Lung (tissue), 11 donors: ENCODE measurements at regions not wholly inside any gene's neighbourhood (a gene's known extent, or its start where the extent isn't known, plus 50 kb on each side); places are given as distances from the start of the nearest gene placed in this dataset.
"Not testable (repeated sequence)": the region's sequence is repeated elsewhere in the genome, so short reads cannot be mapped to it uniquely, and the experiment has no call there.

Experiments used
- ATAC-seq: fragments of 200-7000 bp; cut with Tn5 transposase; one replicate; pipeline ENCODE4 v1.9.1; 2020; ENCODE audit warnings: moderate number of reproducible peaks; ENCODE audit not compliant: insufficient read depth, low FRiP score
- DNase-seq, 3 donors: peaks; one replicate each; pipeline ENCODE4 v3.0.0-alpha.2; 2013 to 2017
- H3K27ac ChIP-seq, 2 donors: one replicate each; pipeline ENCODE4 v1.5.1; 2013; ENCODE audit warnings: mild to moderate bottlenecking in 2 of 2, moderate library complexity in 2 of 2, control low read depth in 1 of 2, inconsistent platforms in 1 of 2, low read depth in 1 of 2, low read length in 1 of 2
- H3K27me3 ChIP-seq, 3 donors: one replicate each; pipeline ENCODE4 v1.5.1; 2013; ENCODE audit warnings: low read length in 2 of 3; ENCODE audit not compliant: control insufficient read depth in 3 of 3, insufficient read depth in 3 of 3
- H3K36me3 ChIP-seq, 4 donors: one replicate each; pipeline ENCODE4 v1.5.1; 2013; ENCODE audit warnings: low read length in 4 of 4, mild to moderate bottlenecking in 1 of 4, moderate library complexity in 1 of 4; ENCODE audit not compliant: control insufficient read depth in 4 of 4, insufficient read depth in 4 of 4
- H3K4me1 ChIP-seq, 5 donors: one replicate each; pipeline ENCODE4 v1.5.1; 2013; ENCODE audit warnings: low read length in 5 of 5, mild to moderate bottlenecking in 2 of 5, moderate library complexity in 1 of 5; ENCODE audit not compliant: control insufficient read depth in 5 of 5, insufficient read depth in 5 of 5
- H3K4me3 ChIP-seq: one replicate; pipeline ENCODE4 v1.5.1; 2013; ENCODE audit warnings: mild to moderate bottlenecking, control low read depth, moderate library complexity
- H3K9ac ChIP-seq, 2 donors: one replicate each; pipeline ENCODE4 v1.5.1; 2013; ENCODE audit warnings: low read length in 2 of 2, control low read depth in 1 of 2; ENCODE audit not compliant: insufficient read depth in 1 of 2
- H3K9me3 ChIP-seq, 4 donors: one replicate each; pipeline ENCODE4 v1.5.1; 2013; ENCODE audit warnings: low read length in 3 of 4, mild to moderate bottlenecking in 1 of 4, moderate library complexity in 1 of 4; ENCODE audit not compliant: control insufficient read depth in 4 of 4, insufficient read depth in 3 of 4
- WGBS, 2 donors: extraction: QIAGEN DNeasy Blood & Tissue Kit; methylation state at CpG; one replicate each; pipeline ENCODE4 v1.1.7; 2013; 5-methylcytosine and 5-hydroxymethylcytosine counted together
- TF ChIP-seq, protein P1 (sequence below): IDR thresholded peaks from 2 replicates; pipeline ENCODE4 v1.5.1; 2012; ENCODE audit warnings: mild to moderate bottlenecking; ENCODE audit errors: control extremely low read depth, extremely low read depth
- donor health status: control.
- donor health status: control.
- donor health status: Bipolar disorder and iron deficiency.
- donor health status: healthy.
- donor health status: DM: yes; HTN: yes; CAD: no.

DNA sequence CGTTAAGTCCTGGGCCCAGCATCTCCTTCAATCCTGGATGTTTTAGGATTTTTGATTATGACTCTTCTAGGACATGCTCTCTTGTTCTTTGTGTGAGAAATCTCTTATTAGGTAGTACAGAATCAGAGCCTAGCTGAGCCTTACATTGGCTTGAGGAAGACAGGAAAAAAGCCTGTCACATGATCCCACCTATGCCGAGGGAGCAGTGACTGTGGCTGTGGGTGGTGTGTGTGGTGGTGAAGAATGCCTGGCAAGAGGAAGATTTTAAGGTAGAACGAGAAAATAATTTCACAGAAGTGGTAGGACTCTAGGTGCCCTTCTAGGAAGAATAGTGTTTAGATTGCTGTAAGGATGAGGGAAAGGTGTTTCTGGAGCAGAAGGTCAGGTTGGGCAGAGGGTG is 449.5 kb upstream of the PROX1 start:
- no peak overlapping the region for H3K9ac ChIP-seq
- H3K4me3 ChIP-seq = no peak overlapping the region
- H3K27ac ChIP-seq = no peak overlapping the region
- ATAC-seq (no peak), DNase-seq (no peak)
- WGBS, 2 donors = 69 to 73% methylated on average over 3 of the region's 3 CpGs
- H3K27me3 ChIP-seq = no peaks in the 10 kb centered on the region
- H3K4me1 ChIP-seq = no peaks in the 10 kb centered on the region
- peaks cover 0 to 3% (median 0%) of the 10 kb centered on the region in 4 donors for H3K9me3 ChIP-seq
- H3K36me3 ChIP-seq = no peaks in the 10 kb centered on the region
- TF ChIP-seq, protein P1, sequence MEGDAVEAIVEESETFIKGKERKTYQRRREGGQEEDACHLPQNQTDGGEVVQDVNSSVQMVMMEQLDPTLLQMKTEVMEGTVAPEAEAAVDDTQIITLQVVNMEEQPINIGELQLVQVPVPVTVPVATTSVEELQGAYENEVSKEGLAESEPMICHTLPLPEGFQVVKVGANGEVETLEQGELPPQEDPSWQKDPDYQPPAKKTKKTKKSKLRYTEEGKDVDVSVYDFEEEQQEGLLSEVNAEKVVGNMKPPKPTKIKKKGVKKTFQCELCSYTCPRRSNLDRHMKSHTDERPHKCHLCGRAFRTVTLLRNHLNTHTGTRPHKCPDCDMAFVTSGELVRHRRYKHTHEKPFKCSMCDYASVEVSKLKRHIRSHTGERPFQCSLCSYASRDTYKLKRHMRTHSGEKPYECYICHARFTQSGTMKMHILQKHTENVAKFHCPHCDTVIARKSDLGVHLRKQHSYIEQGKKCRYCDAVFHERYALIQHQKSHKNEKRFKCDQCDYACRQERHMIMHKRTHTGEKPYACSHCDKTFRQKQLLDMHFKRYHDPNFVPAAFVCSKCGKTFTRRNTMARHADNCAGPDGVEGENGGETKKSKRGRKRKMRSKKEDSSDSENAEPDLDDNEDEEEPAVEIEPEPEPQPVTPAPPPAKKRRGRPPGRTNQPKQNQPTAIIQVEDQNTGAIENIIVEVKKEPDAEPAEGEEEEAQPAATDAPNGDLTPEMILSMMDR = no peak

DNA sequence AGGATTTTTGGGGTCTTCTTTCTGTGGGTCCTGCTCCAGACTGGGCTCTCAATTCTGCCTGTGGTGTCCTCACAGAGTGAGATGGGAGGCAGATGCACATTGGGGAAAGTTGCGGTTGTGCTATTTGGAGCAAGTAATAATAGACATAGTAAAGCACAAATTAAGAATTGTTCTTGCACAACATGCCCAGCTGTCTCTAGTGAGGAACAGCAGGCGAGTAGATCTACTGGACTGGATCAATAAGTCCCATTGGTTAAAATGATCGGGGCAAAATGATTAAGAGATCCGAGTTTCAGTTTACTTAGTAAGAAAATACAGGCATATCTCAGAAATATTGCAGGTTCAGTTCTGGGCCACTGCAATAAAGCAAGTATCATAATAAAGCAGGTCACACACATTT is 448.3 kb upstream of the PROX1 start:
- no peak overlapping the region for H3K27ac ChIP-seq
- no peak overlapping the region for H3K4me3 ChIP-seq
- H3K27me3 ChIP-seq = no peaks in the 10 kb centered on the region
- TF ChIP-seq, protein P1 = no peak
- DNase-seq (no peak), ATAC-seq (no peak)
- WGBS, 2 donors = 85 to 89% methylated on average over 4 of the region's 4 CpGs
- H3K9ac ChIP-seq = no peak overlapping the region
- H3K4me1 ChIP-seq = peaks cover 0 to 1% (median 0%) of the 10 kb centered on the region in 5 donors
- H3K36me3 ChIP-seq = no peaks in the 10 kb centered on the region
- peaks cover 0 to 3% (median 0%) of the 10 kb centered on the region in 4 donors for H3K9me3 ChIP-seq

DNA sequence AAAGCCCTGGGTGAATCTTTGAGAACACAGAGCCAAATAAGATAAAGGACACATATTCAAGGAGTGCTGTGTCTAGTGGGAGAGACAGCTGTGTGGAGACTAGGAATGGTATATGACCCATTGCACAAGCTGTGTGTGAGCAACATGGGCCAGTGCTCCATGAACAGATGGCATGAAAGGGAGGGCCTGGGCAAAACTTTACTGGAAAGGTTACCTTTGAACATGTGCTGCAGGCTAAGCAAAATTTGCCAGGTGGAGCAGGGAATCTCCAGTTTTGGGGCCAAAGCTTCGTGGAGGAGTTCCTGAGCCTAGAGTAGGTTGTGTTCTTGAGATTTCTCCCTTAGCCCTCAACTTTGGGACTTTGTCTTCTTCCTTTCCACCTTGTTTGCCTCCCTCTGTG is 446.1 kb upstream of the PROX1 start:
- WGBS, 2 donors = 0 to 25% methylated on average over 1 of the region's 1 CpG
- no peak for ATAC-seq
- Histone ChIP-seq H3K36me3 (no peaks in the 10 kb centered on the region), H3K4me1 (peaks cover 0 to 1% (median 0%) of the 10 kb centered on the region in 5 donors), H3K27me3 (no peaks in the 10 kb centered on the region), H3K9ac (no peak overlapping the region), H3K4me3 (no peak overlapping the region), H3K27ac (no peak overlapping the region), H3K9me3 (no peaks in the 10 kb centered on the region)
- DNase-seq = no peak
- TF ChIP-seq, protein P1 = no peak

DNA sequence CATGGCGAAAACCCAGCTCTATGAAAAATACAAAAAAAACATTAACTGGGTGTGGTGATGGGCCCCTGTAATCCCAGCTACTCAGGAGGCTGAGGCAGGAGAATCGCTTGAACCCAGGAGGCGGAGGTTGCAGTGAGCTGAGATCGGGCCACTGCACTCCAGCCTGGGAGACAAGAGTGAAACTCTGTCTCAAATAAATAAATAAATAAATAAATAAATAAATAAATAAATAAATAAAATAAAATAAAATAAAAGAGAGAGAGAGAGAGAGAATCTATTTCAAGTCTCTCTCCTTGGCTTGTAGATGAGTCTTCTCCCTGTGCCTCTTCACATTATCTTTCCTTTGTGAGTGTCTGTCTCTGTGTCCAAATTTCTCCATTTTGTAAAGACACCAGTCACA is 442.6 kb upstream of the PROX1 start:
- not testable (repeated sequence) for H3K9ac ChIP-seq, H3K27me3 ChIP-seq, DNase-seq, H3K36me3 ChIP-seq, ATAC-seq, H3K27ac ChIP-seq, H3K4me3 ChIP-seq, H3K4me1 ChIP-seq, H3K9me3 ChIP-seq
- 96% methylated on average over 4 of the region's 4 CpGs for WGBS, 2 donors
